OCI-LY7 (cell line): ENCODE measurements at regions not wholly inside any gene's neighbourhood (a gene's known extent, or its start where the extent isn't known, plus 50 kb on each side); places are given as distances from the start of the nearest gene placed in this dataset.

Experiments
- EZH2phosphoT487 ChIP-seq: fragments of 200-600 bp; sonication (generic); IDR thresholded peaks from 2 replicates; pipeline ENCODE4 v1.6.1; 2018; ENCODE audit warnings: low read depth, borderline replicate concordance, mild to moderate bottlenecking, mixed run types, antibody characterized with exemption, low read length, moderate library complexity, mixed read lengths
- TF ChIP-seq, protein P1 (sequence below): fragments of 200-600 bp; sonication (generic); conservative IDR thresholded peaks from 2 replicates; pipeline ENCODE4 v1.5.1; 2014; ENCODE audit warnings: mild to moderate bottlenecking, antibody characterized with exemption, low read length, moderate library complexity, mixed read lengths

DNA sequence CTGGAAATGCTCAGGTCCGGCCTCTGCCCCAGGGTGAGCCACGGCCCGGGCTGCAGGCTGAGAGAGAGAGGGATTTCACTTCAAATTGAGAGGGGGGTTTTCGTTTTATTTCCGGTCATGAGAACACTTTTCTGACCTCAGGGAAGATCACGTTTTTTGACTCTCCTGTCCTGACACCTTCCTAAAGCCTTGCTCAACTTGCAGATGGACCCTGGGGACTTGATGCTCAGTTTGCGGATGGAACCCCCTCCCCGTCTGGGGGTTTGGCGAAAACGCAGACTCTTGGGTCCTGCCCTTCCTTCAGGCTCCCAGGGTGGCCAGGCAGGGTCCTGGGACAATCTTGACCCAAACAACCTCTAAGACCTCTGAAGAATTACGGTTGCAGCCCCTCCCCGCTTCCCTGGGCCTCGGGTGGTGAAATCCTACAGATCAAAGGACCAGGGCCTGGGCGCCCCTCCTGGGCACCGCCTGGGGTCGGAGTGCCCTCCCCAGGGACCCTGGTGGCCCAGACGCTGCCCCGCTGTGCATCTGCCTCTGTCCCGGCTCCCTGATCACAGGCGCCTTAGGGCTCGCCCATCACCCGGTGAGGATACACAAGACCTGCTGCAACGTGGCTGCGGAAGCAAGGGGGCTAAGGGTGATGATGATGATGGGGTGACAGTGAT lies 148.2 kb downstream of the ERMARD start:
- TF ChIP-seq, protein P1, sequence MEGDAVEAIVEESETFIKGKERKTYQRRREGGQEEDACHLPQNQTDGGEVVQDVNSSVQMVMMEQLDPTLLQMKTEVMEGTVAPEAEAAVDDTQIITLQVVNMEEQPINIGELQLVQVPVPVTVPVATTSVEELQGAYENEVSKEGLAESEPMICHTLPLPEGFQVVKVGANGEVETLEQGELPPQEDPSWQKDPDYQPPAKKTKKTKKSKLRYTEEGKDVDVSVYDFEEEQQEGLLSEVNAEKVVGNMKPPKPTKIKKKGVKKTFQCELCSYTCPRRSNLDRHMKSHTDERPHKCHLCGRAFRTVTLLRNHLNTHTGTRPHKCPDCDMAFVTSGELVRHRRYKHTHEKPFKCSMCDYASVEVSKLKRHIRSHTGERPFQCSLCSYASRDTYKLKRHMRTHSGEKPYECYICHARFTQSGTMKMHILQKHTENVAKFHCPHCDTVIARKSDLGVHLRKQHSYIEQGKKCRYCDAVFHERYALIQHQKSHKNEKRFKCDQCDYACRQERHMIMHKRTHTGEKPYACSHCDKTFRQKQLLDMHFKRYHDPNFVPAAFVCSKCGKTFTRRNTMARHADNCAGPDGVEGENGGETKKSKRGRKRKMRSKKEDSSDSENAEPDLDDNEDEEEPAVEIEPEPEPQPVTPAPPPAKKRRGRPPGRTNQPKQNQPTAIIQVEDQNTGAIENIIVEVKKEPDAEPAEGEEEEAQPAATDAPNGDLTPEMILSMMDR: no peak
- TF ChIP-seq EZH2phosphoT487: no peak
